Fibroblast of gingiva (primary cell): ENCODE measurements at regions not wholly inside any gene's neighbourhood (a gene's known extent, or its start where the extent isn't known, plus 50 kb on each side); places are given as distances from the start of the nearest gene placed in this dataset.
A peak's percentile ranks its signal among the peaks of the same experiment; 100 is the strongest.
"Not testable (repeated sequence)": the region's sequence is repeated elsewhere in the genome, so short reads cannot be mapped to it uniquely, and the experiment has no call there.

Experiments
- DNase-seq: peaks from one replicate; pipeline ENCODE4 v3.0.0-alpha.2; 2011; ENCODE audit warnings: low read depth

GRCh38 chr4:184335520-184335919 is 117.8 kb upstream of the ENPP6 start:
- DNase-seq, result no peak

- not testable (repeated sequence) for DNase-seq
Observed at GRCh38 chr4:184333446-184333845, 115.8 kb upstream of the ENPP6 start.

GRCh38 chr4:184331268-184331995 is 113.8 kb upstream of the ENPP6 start:
- DNase-seq, result peak; percentile 19

- not testable (repeated sequence) for DNase-seq
Observed at GRCh38 chr4:184330517-184331094, 112.9 kb upstream of the ENPP6 start.

- DNase-seq, result no peak
Observed at GRCh38 chr4:184329659-184330400, 112.2 kb upstream of the ENPP6 start.

- no peak for DNase-seq
Observed at GRCh38 chr4:184329235-184329634, 111.6 kb upstream of the ENPP6 start.

DNA sequence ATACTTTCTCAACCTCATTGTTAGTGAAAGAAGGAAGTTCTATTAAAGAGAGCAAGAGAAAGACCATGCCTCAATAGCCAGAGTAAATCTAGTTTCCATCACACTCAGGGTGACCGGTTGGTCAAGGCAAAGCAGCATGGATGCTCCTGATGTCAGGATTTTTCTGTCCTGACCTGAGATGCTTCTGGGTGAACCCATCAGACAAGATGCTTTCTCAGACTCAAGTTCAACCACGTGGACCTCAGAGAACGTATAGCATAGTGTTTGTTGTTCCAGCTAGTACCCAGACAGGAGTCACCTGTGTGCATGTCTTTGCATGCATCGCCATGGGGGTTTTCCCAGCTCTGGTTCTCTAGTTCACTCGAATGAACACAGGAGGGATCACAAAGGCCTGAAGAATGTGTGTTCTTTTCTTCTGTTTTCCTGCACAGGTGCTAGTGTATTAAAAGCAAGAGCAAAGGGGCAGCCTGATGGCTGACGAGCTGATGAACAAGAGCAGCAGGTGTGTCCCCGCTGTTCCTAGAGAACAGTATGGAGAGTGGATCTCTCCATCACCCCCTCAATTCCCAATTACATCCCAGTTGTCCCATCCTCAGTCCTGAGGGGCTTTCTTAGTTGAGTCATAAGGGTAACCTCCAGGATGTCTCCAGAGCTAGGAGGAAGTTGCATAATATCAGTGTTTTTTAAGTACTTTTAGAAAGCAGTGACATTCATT is 110.5 kb upstream of the ENPP6 start:
- no peak for DNase-seq

DNA sequence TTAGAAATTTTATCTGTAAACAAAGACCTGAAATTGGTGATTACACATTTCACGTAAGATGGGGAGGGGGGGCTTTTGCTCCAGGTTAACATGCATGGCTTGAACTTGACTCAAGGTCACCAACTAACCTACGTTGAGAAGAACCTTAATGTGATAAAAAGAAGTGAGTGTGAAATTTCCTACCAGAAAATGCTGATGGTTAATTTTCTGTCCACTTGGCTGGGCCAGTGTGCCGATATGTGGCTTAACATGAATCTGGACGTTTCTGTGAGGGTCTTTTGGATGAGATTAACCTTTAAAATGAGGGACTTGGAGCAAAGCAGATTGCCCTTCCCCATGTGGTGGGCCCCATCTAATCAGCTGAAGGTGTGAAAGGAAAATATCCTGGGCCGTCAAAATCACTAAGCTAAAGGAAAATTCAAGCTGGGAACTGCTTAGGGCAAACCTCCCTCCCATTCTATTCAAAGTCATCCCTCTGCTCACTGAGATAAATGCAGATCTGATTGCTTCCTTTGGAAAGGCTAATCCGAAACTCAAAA is 107.3 kb upstream of the ENPP6 start:
- DNase-seq, result no peak

DNA sequence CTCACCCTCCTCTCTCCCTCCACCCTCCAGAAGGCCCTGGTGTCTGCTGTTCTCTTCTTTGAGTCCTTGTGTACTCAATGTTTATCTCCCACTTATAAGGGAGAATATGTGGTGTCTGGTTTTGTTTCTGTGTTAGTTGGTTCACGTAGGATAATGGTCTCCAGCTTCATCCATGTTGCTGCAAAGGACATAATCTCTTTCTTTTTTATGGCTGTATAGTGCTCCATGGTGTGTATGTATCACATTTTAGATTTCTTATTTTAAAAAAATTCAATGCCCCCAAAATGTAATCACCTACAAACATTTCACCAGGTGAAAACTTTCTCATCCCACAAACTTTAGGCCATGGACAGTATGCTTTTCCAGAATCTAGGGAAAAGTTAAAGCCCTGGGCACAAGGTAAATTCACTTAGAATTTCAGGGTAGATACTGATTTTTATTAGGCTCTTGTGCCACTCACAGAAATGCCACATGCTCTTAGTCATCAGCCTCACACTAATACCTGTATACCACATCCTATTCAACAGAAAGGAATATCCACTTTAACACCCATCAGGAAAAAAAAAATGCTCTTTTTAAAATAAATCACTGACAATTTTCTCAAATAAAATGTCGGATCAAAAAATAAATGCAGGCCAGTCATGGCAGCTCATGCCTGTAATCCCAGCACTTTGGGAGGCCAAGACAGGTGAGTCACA is 104.8 kb upstream of the ENPP6 start:
- no peak for DNase-seq

DNA sequence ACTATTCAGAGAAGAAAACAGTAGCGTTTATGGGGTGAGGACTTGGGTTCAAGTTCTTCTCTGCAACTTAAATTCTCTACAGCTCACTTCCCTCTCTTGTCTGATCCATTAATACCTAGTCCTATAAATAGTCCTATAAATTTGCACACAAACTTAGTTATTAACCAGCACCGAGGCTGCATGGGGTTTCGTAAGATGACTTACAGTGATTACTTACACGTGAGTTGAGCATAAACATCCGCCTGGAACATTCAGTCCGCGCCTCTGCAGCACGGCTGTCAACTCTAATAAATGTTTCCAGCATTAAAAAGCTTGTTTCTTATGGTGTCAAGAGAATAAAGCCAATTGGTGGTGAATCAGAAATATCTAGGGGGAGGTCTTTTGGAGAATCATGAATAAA is 103.0 kb upstream of the ENPP6 start:
- DNase-seq, result peak; percentile 82

GRCh38 chr4:184318852-184319251 is 101.2 kb upstream of the ENPP6 start:
- no peak for DNase-seq

- no peak for DNase-seq
Observed at GRCh38 chr4:184317234-184317918, 99.7 kb upstream of the ENPP6 start.

DNA sequence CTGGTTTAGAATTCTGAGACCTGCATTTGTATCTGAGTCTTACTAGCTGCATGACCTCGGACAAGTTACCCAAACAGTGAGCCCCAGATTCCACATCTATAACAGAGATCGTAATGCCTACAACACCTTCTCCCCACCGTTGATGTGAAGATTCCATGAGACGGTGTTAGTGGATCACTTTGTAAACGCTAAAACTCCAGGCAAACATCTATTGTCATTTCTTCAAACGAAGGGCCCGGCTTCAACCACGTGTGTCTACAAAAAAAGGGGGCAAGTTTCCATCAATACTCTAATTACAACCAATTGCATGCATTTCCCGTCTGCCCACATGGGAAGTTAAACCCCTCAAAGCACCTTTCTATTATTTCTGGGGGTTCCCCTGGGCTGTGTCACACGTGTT is 99.1 kb upstream of the ENPP6 start:
- DNase-seq, result no peak

DNA sequence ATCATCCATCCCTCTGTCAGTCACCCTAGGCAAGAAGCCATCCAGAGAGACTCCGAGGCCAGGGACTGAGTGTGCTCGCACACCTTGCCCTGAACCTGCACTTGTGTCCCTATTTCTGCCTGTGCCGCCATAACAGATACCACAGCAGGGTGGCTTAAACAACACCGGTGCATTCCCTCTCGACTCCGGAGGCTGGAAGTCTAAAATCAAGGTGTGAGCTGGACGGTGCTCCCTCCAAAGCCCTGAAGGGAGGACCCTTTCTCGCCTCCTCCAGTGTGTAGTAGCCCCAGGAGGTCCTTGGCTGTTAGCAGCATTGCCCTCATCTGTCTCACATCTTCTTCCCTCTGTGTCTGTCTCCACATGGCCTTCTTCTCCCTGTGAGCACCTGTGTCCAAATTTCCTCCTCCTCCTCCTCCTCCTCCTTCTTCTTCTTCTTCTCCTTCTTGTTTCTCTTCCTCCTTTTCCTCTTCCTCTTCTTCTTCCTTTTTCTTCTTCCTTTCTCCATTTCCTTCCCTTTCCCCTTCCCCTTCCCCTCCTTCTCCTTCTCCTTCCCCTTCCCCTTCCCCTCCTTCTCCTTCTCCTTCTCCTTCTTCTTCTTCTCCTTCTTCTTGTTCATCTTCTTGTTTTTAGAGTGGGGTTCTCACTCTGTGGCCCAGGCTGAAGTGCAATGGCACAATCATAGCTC is 98.1 kb upstream of the ENPP6 start:
- no peak for DNase-seq

DNA sequence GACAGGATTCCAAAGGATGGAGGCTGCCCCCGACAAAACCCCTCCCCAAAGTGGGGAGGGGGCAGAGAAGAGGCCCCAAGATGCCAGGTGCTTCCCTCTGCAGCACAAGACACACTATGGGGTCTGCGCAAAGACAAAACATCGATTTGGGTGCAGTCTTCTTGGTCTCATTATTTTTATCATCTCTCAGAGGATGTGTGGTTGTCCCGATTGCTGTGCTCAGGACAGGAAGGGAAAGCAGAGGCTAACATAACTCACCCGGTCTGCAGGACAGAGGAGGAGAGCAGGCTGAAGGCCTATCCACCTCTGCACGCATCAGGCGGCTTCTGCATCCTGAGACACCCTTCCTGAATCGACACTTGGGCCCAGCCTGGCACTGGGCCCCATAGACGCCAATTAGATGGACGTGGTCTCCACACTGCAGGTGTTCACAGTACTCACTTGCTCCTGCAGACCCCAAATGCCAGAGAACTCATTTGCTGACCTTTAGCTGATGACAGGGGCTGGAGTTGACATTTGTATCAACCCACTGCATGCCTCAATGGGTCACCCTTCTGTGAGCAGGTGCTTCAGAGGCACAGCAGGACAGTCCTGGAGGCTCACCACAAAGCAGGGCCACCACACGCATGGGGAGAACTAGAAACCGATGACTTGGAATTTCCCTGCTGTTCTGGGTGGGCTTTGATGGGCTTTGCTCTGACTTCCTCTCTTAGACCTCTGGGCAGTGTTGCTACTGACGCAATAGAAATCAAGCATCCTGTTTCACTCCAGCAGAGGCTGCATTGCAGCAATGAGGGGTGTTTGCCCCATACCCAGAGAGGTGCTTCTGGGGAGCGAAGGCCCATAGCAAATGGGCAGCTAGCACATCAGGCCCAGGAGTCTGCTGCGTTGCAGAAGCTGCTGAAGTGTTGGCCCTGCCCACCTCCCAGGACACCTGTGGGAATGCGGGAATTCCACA is 96.3 kb upstream of the ENPP6 start:
- no peak for DNase-seq

GRCh38 chr4:184313058-184313581 is 95.4 kb upstream of the ENPP6 start:
- no peak for DNase-seq

DNA sequence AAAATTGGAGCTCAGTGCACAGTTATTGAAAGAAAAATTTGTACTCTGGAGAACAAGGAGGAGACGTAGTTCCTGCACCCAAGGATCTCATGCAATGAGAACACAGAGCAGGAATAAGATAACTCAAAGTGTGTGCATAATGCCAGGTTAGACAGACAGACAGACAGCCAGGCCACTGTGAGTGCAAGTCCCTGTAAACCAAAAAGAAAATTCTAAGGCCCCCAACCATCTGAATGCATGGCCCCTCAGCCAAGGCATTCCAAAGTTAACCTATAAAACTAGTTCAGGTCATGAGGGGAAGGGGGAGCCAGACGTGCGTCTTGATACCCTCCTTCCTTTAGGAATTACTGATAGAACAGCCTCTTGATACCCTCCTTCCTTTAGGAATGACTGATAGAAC is 94.5 kb upstream of the ENPP6 start:
- no peak for DNase-seq

DNA sequence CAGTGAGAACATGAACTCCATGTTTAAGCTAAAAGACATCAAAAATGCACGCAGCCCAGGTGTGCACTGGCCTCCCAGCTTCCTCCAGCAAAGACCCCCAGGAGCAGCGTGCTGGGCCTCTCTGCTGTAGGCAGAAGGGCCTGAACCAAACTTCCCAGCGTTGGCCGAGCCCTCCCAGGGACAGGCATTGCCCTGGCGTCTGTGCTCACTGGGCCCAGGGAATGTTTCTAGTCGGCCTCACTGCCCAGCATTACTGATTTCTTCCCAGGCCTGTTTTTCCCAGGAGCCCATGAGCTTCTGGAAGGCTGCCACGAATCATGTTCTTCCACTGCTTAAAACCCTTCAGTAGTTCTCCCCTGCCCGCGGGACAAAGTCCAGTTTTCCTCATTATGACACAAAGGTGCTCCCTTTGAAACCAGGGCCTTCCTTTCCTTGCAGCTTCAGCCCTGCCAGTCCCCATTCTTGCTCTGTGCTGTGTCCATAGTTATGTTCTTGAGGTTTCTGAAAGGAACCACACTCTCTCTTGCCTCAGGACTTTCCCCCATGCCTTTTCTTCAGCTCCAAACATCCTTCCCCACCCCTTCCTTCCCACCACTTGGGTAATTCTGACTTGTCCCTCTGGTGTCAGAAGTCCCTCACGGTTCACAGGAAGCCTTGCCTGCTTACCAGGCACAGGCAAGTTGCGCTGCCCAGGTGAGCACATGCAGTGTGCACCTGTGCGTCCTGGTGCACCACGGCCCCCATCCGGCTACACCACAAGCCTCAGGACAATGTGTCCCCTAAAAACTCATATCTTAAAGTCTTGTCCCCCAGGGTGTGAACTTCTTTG is 93.4 kb upstream of the ENPP6 start:
- no peak for DNase-seq
